Stimulated activated naive CD8-positive, alpha-beta T cell treated with anti-CD3 and anti-CD28 coated beads, Interleukin-15, Interleukin-2, amounts not matched to agents 100 U/mL and 50 U/mL, for 24 hours (primary cell): ENCODE measurements at regions not wholly inside any gene's neighbourhood (a gene's known extent, or its start where the extent isn't known, plus 50 kb on each side); places are given as distances from the start of the nearest gene placed in this dataset.

Source experiments
- ATAC-seq: fragments of 150-1000 bp; cut with Tn5 transposase; one replicate; pipeline ENCODE4 v1.10.0; 2021
- DNase-seq: peaks from one replicate; pipeline ENCODE4 v3.0.0; 2021

DNA sequence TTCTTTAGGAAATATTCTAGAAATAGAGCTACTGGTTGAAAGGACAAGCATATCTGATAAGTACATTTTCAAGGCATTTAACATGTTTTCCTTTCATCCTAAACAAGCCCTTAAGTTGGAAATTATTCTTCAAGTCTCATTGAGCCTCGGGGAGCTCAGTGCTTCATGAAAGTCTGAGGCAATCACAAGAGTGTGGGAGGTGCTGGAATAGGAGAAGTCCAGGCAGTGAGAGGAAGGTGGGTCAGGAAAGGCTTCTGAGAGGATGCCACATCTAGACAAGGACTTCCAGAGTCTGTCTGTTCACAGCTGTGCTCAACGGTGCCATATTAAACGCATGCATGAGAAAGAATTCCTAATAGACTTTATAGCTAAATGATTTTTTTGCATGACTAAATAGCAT is 69.8 kb downstream of the CD83 start:
- DNase-seq (no peak), ATAC-seq (no peak)

DNA sequence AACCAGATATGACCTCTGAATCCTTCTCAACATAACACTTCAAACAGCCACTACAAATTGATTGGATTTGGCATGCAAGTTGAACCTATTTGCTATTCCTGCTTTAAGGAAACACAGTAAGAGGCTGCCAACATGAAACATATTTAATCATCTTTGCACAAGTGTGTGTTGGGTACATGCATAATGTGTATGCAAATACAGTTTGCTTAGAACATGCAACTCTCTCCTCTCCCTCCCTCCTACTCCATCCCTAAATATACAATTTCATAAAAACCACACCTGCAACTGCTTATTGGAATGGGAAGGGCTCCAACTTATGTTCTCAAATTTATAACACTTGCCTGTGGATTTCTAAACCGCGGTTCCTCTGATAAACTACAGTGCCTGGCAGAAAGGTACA is 71.5 kb downstream of the CD83 start:
- DNase-seq = no peak
- ATAC-seq = no peak

DNA sequence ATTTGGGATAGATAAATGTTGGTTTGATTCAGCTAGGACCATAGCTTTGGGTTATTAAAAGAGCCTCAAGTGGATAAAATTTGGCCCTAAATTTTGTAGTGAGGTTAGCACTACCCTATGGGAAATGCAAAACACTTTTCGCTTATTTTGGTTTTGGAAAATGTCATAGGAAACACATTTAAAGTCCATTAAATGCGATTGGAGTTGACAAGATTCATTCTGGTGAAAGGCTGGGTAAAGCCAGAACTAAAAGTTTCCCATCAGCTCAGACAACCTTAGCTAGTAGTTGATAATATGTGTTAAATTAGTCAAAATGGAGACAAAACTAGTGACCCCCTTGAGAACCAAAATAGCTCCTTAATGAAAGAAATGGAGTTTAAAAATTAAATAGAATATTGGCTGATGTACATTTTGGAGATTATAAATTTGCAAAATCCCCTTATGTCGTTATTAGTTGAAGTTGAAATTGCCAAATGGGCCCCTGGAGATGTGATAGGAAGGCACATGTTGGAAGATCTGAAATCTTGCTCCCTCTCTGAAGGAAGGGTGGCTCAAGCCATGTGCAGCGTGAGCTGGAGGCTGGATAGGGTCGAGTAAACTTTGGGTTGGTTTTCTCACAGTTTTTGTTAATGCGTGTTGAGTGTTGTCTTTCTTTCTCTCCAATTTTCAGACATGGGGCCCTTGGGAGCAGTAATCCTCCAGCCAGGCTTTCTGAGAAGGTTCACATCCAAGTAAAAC is 72.8 kb downstream of the CD83 start:
- ATAC-seq = no peak
- no peak for DNase-seq

DNA sequence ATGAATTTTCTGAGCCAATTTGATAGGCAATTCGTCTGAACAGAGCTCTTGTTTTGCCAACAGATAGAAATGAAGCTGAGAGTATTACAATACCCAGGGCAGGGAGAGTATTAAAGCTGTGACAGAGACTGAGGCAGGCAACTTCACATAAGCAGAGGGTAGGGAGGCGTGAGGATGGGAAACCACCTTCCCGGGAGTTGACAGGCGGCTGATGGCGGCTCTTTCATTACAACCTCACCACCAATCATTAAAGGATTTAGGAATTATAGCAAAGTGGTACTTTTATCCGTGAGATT is 73.3 kb downstream of the CD83 start:
- ATAC-seq = no peak
- DNase-seq = no peak

DNA sequence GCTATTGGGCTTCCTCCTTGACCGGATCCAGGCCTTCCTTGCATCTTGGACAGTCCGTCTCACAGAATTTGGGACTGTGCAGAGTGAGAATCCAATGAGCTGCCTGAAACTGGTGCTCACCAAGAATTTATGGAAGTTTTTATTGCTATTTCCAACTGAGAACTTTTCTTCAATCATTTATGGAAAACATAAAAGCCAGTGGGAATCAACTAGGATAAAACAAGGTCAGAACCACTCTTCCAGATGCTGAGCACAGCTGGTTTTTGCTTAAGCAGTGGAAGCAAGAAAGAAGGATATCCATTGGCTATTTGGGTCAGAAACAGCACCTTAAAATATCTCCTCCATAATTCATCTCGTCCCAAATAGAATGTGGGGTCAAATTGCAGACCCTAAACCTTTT is 74.2 kb downstream of the CD83 start:
- DNase-seq (no peak), ATAC-seq (no peak)

DNA sequence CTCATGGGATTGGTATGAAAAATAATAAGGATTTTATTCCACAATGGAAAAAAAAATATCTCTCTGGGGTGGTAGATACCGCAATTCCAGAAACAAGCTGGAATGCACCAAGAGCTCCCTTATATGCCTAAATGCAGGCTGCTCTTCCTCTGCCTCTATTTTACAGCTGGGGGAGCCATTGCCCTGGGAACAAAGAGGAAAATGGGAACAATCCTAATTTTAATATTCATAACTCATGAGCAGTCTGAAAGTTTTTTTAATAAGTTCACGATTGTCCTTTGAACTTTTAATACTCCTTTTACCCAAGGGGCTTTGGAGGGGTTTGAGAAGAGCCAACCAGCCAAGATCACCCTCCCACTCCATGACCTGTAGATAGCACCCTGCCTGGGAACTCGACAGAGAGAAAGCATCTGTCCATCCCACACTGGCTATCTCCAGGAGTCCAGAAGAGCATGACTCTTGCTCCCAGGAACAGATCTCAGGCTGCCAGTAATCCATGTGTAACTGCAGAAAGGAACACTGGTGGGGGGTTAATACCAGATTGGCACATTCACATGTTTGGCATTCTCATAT is 74.7 kb downstream of the CD83 start:
- DNase-seq (no peak), ATAC-seq (no peak)

DNA sequence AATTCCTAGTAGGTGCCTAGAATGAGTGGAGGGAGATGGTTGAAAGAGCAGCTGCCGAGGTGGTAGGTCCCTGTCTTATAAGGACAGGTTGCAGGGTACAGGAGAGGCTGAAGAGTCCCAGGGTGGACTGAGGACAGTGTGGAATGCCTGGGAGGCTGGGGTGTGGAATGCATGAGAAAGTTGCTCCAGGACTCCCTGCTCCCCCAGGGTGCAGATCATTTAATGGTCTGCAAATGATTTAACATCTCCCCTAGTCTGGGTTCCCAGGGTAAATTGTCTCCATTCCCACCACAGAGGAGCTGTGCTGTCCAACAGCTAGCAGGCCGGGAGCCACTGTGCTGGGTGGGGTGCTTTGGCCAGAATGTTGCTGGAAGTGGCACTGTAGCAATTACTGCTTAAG is 76.0 kb downstream of the CD83 start:
- DNase-seq = no peak
- ATAC-seq = no peak

DNA sequence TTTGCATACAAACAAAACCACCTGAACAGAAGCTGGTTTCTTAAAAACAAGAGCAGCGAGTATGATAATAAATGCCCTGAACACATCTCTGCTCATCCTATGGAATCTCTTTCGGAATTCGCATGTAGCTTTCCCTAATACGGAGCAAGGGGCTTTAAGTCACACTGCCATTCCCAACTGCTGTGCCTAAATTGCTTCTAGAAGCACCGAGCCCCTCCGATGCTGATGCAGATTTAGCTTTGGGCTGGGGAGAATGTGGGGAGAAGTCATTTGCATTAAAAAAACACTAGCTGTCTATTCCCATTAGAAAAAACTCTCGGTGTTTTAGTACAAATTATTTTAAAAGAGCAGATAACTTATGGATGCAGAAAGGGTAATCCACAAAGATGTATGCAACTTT is 76.9 kb downstream of the CD83 start:
- ATAC-seq = no peak
- no peak for DNase-seq

DNA sequence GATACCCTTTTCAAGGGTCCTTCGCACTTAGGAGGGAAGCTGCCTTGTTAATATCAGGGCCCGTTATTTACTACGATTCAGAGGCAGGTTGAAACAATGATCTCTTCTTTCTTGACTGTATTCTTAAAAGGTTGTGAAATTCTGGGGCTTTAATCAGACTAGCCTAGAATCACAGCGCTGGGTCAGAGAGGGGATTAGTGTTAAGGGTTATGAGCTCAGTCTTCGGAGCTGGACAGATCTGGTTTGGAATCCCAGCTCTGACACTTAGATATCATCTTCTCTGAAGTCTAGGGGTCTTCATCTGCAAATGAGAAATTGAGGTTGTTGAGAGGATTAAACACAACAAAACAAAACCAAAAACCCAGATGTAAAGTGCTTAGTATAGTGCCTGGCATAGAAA is 77.4 kb downstream of the CD83 start:
- ATAC-seq = no peak
- no peak for DNase-seq

DNA sequence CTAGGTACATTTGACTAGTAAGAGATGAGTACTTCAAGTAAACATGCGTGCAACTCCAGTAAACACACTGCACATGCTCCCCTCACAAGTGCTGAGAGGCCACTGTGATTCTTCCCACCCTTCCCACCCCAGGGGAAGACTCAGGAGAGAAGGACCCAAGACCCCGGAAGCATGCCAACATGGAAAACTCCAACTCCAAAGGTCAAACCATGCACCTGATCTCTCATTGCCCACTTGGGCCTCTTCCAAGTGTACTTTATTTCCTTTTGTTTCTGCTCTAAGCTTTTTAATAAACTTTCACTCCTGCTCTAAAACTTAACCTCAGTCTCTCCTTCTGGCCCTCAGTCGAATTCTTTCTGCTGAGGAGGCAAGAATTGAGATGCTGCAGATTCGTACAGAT is 78.5 kb downstream of the CD83 start:
- DNase-seq (no peak), ATAC-seq (no peak)

DNA sequence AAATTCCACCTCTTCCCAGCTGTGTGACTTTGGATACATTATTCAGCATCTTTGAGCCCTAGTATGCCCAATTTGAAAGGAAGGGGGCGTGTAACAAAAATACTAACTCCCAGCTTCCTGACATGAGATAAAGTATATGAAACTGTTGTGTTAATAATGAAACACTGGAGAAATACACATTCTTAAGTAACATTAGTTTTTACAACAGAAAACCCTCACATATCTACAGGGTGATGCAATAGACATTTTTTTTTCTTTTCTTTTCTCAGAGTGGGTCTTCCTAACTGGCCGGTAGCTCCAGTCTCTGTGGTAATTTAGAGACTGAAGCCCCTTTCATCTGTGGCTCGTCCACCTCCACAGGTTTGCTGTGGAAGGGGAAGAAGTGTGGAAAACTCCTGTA is 79.5 kb downstream of the CD83 start:
- DNase-seq (no peak), ATAC-seq (no peak)

DNA sequence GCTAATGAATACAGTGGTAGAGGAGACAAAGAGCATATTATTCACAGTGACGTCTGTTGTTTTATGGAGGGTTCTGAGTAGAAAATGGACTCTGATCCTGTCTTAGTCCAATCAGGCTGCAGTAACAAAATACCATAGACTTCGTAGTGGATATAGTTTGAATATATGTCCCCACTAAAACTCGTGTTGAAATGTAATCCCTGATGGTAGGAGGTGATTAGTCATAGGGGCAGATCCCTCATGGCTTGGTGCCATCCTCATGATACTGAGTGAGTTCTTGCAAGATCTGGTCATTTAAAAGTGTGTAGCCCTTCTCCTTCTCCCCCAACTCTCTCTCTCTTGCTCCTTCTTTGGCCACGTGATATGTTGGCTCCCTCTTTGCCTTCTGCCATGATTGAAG is 82.5 kb downstream of the CD83 start:
- ATAC-seq = no peak
- no peak for DNase-seq

DNA sequence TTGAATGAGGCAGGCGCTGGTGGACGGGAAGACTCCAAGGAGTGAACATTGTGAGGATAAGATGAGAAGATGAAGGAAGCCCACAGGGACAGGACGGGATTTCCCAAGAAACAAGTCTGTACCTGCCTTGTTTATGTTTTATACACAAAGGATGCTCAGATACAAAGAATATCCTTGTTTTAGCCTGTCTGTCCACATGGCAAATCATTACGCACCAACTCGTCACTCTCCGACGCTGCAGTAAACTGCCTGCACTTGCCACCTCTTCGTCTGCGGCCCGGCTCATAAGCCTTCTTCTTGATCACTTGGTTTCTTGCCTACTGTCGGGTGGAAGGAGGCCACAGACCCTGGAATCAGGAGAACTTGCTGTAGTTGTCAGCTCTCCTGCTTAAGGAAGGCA is 85.4 kb downstream of the CD83 start:
- ATAC-seq = no peak
- no peak for DNase-seq

DNA sequence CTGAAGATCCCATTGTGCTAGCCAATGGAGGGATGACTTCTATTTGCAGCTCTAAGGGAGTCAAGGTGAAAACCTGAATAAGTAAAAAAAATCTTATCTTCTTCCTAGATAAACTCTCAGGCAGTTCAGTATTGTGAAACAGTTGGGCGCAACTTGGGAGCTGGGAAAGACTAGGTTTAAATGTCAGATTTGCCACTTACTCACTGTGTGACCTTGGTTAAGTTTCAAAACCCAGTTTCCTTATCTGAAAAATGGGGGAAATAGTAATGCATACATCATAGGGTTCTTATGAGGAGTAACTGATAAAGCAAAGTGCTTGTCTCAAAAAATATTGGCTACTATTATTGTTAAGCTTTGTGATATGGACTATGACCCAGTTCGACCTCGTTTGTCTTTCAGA is 88.8 kb downstream of the CD83 start:
- DNase-seq (no peak), ATAC-seq (no peak)

DNA sequence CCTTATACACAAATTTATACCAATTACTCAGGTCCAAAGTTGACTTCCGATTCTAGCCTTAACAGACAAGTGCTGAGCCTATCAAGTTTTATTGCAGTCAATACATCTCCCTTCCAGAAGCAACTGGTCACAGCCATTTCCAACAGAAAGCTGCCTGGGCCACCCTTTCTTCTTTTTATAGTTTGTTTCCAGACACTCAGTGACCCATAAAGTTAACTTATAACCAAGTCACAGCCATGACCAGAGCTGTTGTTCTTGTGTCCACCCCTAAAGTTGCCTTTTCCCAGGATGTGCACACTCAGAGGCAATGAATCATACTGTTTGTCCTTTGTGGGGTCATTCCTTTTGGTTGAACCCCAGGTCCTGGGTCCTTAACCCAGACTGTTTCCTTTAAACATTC is 89.9 kb downstream of the CD83 start:
- ATAC-seq = no peak
- DNase-seq = no peak

DNA sequence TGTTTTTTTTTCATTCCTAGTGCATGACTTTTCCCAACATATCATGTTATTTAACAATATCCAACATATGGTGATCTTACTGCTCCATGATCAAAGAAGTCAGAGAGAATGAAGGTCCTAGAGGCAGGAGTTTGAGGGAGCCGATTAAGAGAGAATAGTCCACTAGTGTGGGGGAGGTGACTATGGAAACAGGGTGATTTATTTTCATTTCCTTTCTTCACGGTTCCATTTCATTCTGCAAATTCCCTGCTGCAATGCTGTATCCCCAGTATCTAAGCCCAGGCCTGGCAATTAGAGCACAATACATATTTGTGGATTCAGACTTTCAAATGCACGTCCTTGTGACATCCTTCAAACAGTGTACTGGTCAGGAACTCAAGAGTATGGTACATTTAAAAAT is 91.4 kb downstream of the CD83 start:
- ATAC-seq = no peak
- DNase-seq = no peak

DNA sequence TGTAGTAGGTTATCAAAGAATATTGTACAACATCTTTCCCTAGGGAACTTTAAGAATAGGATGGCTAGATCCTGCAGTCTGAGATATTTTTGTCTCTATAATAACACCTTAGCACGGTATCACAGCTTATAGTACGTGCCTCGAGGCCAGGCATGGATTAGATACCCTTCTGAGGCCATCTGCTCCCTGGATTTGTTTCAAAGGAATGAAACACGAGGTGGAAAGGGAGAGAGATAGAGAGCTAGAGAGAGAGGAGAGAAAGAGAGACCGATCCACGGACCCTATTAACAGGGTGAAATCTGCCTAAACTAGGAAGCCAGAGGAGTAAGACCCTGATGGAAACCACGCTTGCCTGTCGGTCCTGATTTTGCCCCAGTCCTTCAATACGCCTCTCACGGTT is 92.5 kb downstream of the CD83 start:
- DNase-seq = no peak
- ATAC-seq = no peak

DNA sequence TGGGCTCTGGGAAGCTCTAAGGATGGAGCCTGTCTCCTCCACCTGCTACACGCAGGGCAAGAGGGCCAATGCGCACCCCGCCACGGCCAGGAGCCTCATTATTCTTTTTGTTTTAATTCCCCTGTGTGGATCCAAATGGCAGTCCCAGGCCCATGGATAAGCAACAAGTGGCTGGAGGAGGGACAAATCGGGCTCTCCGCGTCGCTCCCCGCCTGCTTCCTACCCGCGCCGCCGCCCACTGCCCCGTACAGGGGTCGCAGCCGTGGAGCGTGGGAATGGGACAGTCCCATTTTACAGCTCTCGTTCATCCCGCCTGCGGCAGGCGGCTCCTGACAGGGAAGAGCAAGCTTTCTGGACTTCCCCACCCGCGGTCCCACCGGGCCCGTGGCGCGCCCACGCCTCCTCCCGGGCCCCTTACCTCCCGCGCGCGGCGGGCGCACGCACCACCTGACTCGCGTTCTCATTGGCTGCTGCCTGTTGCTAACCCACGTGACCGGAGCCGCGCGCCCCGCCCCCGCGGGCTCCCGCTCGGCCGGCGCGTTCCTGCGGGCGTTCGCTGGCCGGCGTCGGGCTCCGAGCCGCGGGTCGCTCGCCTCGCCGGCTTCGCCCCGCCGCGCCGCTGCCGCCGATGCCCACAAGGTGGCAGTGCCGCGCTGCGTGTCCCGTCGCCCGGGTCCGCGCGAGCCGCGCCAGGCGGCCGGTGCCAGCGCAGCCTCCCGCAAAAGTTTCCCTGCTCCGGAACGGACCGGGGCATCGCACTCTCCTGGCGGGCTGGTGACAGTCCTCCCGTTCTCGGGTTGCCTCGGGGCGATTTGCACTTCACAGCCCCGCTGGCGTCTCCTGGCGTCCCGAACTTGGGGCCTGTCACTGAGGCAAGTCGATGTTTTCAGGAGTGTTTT is 93.3 kb downstream of the CD83 start:
- DNase-seq = peak; percentile 93
- peak; percentile 95 for ATAC-seq

DNA sequence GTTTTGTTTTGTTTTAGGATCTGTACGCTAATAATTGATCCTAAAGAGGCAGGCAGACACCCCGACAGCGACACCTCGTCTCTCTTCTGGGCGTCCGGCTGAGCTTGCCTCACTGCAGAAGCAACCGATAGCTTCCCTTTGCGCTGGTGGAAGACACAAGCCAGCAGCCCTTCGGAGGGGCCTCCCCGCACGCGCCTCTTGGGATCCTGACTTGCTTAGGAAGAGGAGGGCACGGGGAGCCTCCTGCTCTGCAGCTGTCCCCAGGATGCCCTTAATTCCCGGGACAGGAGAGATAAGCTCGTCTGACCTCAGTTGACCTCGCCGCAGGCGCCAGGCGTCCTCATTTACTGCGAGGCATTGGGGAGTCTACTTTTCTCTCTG is 94.0 kb downstream of the CD83 start:
- DNase-seq (peak; percentile 37), ATAC-seq (no peak)

DNA sequence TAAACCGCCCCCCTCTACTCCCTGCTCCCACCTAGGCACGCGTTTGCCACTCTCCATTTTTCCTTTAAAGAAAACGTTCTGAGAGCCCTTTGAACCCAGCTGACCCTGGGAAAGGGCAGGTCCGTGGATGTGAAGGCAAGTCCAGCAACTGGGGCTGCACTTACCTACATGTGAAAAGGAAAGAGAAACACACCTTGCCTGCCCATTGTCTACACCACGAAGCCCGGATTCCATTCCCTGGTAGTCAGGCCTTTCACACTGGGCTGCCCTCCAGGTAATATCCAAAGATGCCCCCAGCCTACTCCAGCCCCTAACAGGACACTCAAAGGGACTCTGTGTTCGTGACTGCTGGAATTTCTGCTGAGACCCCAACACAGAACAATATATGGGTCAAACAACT is 94.4 kb downstream of the CD83 start:
- DNase-seq = no peak
- ATAC-seq = no peak

DNA sequence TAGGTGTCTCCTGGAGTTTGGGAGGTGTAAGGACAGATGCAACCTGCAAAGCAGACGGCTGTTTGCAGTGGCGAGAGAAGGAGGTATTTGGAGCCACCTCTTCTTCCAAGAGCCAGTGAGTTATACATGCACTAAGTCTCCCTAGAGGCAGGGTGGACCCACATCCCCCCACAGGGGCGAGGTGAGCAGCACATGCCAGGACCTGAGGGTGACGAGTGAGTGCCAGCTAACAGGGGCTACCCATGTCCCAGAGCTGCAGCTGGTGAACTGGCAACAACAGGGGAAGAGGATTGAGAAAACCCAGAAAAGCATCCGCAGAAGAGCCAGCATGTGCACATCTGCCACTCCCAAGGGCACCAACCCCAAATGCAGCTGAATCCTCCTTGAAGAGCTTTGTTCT is 95.1 kb downstream of the CD83 start:
- no peak for DNase-seq
- ATAC-seq = no peak

DNA sequence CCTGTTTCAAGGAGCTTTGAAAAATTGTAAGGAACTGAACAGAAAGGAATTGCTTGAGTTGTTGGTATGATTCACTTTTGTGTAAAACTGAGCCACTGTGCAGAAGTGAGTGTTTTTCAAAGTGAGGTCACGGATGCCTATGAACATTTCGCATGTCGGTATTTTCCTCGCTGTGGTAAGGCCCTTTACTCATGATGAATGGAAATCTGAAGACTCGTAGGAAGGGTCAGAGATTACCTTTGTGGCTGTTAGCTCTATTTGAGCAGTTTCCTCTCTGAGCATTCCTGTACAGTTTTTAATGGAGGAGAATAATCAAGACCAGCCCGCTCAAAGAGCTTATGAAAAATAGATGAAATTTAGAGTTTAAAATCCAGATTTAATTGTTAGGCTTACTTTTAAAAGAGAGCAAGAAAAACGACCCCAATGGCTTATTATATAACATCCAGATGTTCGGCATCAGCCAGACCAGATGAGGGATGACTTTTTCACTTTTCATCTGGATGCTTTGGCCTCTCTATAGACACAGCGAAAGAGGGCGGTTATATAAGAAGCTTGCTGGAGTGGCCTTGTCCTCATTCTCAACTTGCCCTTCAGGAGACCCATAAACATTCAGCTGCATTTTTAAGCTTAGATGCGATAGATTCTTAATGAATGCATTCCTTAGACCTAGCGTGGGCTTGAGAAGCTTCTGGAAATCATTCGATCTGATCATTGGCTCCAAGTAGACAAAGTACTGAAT is 99.5 kb downstream of the CD83 start:
- DNase-seq (no peak), ATAC-seq (peak; percentile 36)
